Endothelial cell of umbilical vein (primary cell): ENCODE measurements at regions not wholly inside any gene's neighbourhood (a gene's known extent, or its start where the extent isn't known, plus 50 kb on each side); places are given as distances from the start of the nearest gene placed in this dataset.

Experiments
- BruUV-seq: library from RNA; stranded (reverse); fragments of 400-500 nt; replicated peaks from 2 replicates; lab custom pipeline; 2021; lab: Mats Ljungman, UMichigan
- CTCF ChIA-PET: fragments of 300-600, 350-600 bp; sonication (Branson Sonifier 250); formaldehyde crosslinking; loops from one replicate; lab custom pipeline; 2021; ENCODE audit warnings: antibody characterized with exemption, inconsistent platforms; lab: Charles Lee
- POLR2A ChIA-PET: fragments of 300-600, 350-600 bp; sonication (Branson Sonifier 250); formaldehyde crosslinking; loops from one replicate; lab custom pipeline; 2021; ENCODE audit warnings: antibody characterized with exemption, inconsistent platforms; lab: Charles Lee
- DNase-seq: peaks from one replicate; pipeline ENCODE4 v3.0.0-alpha.2; 2011; ENCODE audit warnings: low read depth, low spot score
- FAIRE-seq: peaks from 2 replicates; lab custom pipeline; 2011; peaks lifted over from hg19 to GRCh38; lab: Jason Lieb, UNC
- H2AFZ ChIP-seq: 2 replicates; pipeline ENCODE4 v1.6.0; 2012; ENCODE audit warnings: low read depth, low read length, control low read depth, inconsistent platforms
- H3K27ac ChIP-seq: 2 replicates; pipeline ENCODE4 v1.5.1; 2011; ENCODE audit warnings: low read depth, mild to moderate bottlenecking, control low read depth, low read length, moderate library complexity; ENCODE audit not compliant: insufficient read depth
- H3K27me3 ChIP-seq, 2 experiments: 2 replicates each; pipeline versions ENCODE4 v1.6.0 to v1.6.1; 2011; ENCODE audit warnings: low read length in 2 of 2, mixed read lengths in 1 of 2; ENCODE audit not compliant: control insufficient read depth in 2 of 2, insufficient read depth in 2 of 2
- H3K36me3 ChIP-seq, 2 experiments: 2 replicates in 1 of 2; 3 replicates in 1 of 2; pipeline ENCODE4 v1.5.1; 2011; ENCODE audit warnings: low read length in 2 of 2, mild to moderate bottlenecking in 1 of 2, moderate library complexity in 1 of 2; ENCODE audit not compliant: control insufficient read depth in 2 of 2, insufficient read depth in 2 of 2; ENCODE audit errors: extremely low read depth in 1 of 2
- H3K4me1 ChIP-seq: 3 replicates; pipeline ENCODE4 v1.5.1; 2011; ENCODE audit warnings: mild to moderate bottlenecking, low read length; ENCODE audit not compliant: control insufficient read depth, insufficient read depth; ENCODE audit errors: extremely low read depth
- H3K4me2 ChIP-seq: 2 replicates; pipeline ENCODE4 v1.6.1; 2011; ENCODE audit warnings: low read length, control low read depth, mixed read lengths; ENCODE audit not compliant: insufficient read depth
- H3K4me3 ChIP-seq, 3 experiments: fragments of 200-600 bp in 1 of 3; sonication (generic), shearing (Covaris generic) in 1 of 3; replicated peaks in 1 of 3; 2 replicates each; pipeline ENCODE4 v1.5.1; 2011 to 2016; ENCODE audit warnings: control low read depth in 3 of 3, low read length in 3 of 3, mild to moderate bottlenecking in 2 of 3, inconsistent platforms in 1 of 3, low read depth in 1 of 3, moderate library complexity in 1 of 3; ENCODE audit not compliant: insufficient read depth in 1 of 3
- H3K79me2 ChIP-seq: 2 replicates; pipeline ENCODE4 v1.6.0; 2012; ENCODE audit warnings: low read length, inconsistent platforms; ENCODE audit not compliant: control insufficient read depth, insufficient read depth
- H3K9ac ChIP-seq: replicated peaks from 2 replicates; pipeline ENCODE3; 2011; ENCODE audit warnings: low read length, control low read depth; ENCODE audit not compliant: insufficient read depth; ENCODE audit errors: extremely low read depth
- H3K9me1 ChIP-seq: replicated peaks from 3 replicates; pipeline ENCODE4 v1.6.0; 2011; ENCODE audit warnings: mild to moderate bottlenecking, low read length; ENCODE audit not compliant: control insufficient read depth, insufficient read depth; ENCODE audit errors: extremely low read depth
- H3K9me3 ChIP-seq: replicated peaks from 2 replicates; pipeline ENCODE4 v1.5.1; 2012; ENCODE audit warnings: low read length, inconsistent platforms; ENCODE audit not compliant: control insufficient read depth, insufficient read depth
- H4K20me1 ChIP-seq: replicated peaks from 2 replicates; pipeline ENCODE3; 2011; ENCODE audit warnings: mild to moderate bottlenecking, low read length; ENCODE audit not compliant: control insufficient read depth, insufficient read depth; ENCODE audit errors: extremely low read depth
- EZH2 ChIP-seq: IDR thresholded peaks from 2 replicates; pipeline ENCODE4 v1.6.1; 2012; ENCODE audit warnings: borderline replicate concordance, low read depth, mild to moderate bottlenecking, moderate library complexity, low read length, inconsistent platforms; ENCODE audit not compliant: severe bottlenecking
- FOS ChIP-seq: IDR thresholded peaks from 2 replicates; pipeline ENCODE4 v1.6.1; 2011; ENCODE audit warnings: mild to moderate bottlenecking, low read length, moderate library complexity, borderline replicate concordance; ENCODE audit not compliant: insufficient read depth
- GATA2 ChIP-seq: IDR thresholded peaks from 2 replicates; pipeline ENCODE4 v1.7.0; 2011; ENCODE audit warnings: low read depth, mild to moderate bottlenecking, moderate library complexity, mixed read lengths, low read length; ENCODE audit not compliant: insufficient read length, insufficient read depth
- JUN ChIP-seq: IDR thresholded peaks from 2 replicates; pipeline ENCODE4 v1.6.1; 2011; ENCODE audit warnings: borderline replicate concordance, low read depth; ENCODE audit not compliant: insufficient read length, insufficient read depth
- MYC ChIP-seq: IDR thresholded peaks from one replicate; pipeline ENCODE4 v1.6.1; 2011; ENCODE audit warnings: mild to moderate bottlenecking, low read depth, low read length
- POLR2A ChIP-seq: IDR thresholded peaks from 2 replicates; pipeline ENCODE4 v1.6.1; 2012; ENCODE audit warnings: low read depth, mild to moderate bottlenecking, control low read depth, low read length
- POLR2AphosphoS5 ChIP-seq: IDR thresholded peaks from 2 replicates; pipeline ENCODE4 v1.6.1; 2012; ENCODE audit warnings: low read depth, mild to moderate bottlenecking, control low read depth, low read length, moderate library complexity; ENCODE audit not compliant: insufficient read depth
- dilution Hi-C: fragments of 300-500 bp; cut with MboI; formaldehyde crosslinking; loops from one replicate; pipeline ENCODE4 v1.15.0; 2019; ENCODE audit warnings: low sequenced_read_pairs; ENCODE audit not compliant: extremely low pct_ligation_motif_present
- intact Hi-C: fragments of 100-400 bp; cut with micrococcal nuclease; formaldehyde crosslinking; loops from one replicate; pipeline ENCODE4 v1.10.0; 2022
- TF ChIP-seq, protein P1 (sequence below): IDR thresholded peaks from 2 replicates; pipeline ENCODE4 v1.6.1; 2011; ENCODE audit not compliant: insufficient read depth, insufficient read length
- TF ChIP-seq, protein P2 (sequence below), 2 donors: IDR thresholded peaks; 1 replicate in 1 of 2; 2 replicates in 1 of 2; pipeline ENCODE4 v1.5.1; 2011; ENCODE audit warnings: low read length in 2 of 2, mild to moderate bottlenecking in 2 of 2, moderate library complexity in 2 of 2, control low read depth in 1 of 2, inconsistent platforms in 1 of 2, low read depth in 1 of 2; ENCODE audit not compliant: insufficient read depth in 1 of 2; ENCODE audit errors: extremely low read depth in 1 of 2

DNA sequence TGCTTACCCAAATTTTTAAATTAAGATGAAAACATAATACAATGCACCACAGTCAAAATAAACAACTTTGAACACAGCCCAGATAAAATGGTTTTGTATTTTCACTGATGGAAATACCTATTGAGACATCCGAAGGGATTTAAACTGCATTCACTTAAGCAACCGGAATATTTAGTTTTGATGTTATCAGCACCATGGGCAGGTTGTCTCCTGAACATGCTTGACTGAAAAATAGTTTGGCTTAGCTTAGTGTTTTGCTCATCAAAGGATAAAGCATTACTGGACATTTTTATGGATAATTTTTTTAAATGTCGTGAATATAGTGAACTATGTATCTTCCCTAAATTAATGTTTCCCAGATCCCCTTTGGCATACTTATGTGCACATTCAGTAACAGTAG lies 177.5 kb downstream of the GJA1 start:
- no peak overlapping the region for H3K27ac ChIP-seq
- FAIRE-seq, result no peak
- no peaks in the 10 kb centered on the region for H3K36me3 ChIP-seq
- no peaks in the 10 kb centered on the region for H4K20me1 ChIP-seq
- TF ChIP-seq GATA2 (no peak), MYC (no peak), EZH2 (no peak), POLR2A (no peak), JUN (no peak), POLR2AphosphoS5 (no peak), FOS (no peak)
- TF ChIP-seq, protein P1, sequence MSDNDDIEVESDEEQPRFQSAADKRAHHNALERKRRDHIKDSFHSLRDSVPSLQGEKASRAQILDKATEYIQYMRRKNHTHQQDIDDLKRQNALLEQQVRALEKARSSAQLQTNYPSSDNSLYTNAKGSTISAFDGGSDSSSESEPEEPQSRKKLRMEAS, result no peak
- TF ChIP-seq, protein P2, sequence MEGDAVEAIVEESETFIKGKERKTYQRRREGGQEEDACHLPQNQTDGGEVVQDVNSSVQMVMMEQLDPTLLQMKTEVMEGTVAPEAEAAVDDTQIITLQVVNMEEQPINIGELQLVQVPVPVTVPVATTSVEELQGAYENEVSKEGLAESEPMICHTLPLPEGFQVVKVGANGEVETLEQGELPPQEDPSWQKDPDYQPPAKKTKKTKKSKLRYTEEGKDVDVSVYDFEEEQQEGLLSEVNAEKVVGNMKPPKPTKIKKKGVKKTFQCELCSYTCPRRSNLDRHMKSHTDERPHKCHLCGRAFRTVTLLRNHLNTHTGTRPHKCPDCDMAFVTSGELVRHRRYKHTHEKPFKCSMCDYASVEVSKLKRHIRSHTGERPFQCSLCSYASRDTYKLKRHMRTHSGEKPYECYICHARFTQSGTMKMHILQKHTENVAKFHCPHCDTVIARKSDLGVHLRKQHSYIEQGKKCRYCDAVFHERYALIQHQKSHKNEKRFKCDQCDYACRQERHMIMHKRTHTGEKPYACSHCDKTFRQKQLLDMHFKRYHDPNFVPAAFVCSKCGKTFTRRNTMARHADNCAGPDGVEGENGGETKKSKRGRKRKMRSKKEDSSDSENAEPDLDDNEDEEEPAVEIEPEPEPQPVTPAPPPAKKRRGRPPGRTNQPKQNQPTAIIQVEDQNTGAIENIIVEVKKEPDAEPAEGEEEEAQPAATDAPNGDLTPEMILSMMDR (IDR thresholded peaks at IDR 0.05; ENCODE audit: extremely low read depth in 1 of 2, insufficient read depth in 1 of 2, low read depth in 1 of 2, low read length in 2 of 2), result no peak
- H3K9me3 ChIP-seq, result no peaks in the 10 kb centered on the region
- dilution Hi-C loops (no loop called here), intact Hi-C loops (loop anchor here (10.0 kb wide), 1 partner anchor 422 kb away; no protein-coding TSS in a partner anchor)
- no peak overlapping the region for H3K4me3 ChIP-seq
- H3K4me1 ChIP-seq, result no peaks in the 10 kb centered on the region
- H3K9me1 ChIP-seq, result no peaks in the 10 kb centered on the region
- no TSS peak for BruUV-seq
- no peak for DNase-seq
- no peaks in the 10 kb centered on the region for H3K79me2 ChIP-seq
- no peak overlapping the region for H3K4me2 ChIP-seq
- POLR2A ChIA-PET, result no interaction called here
- H3K27me3 ChIP-seq, result no peaks in the 10 kb centered on the region
- CTCF ChIA-PET, result no interaction called here
- H3K9ac ChIP-seq, result no peak overlapping the region
- H2AFZ ChIP-seq, result no peak overlapping the region
